T-cell (primary cell): ENCODE measurements at regions not wholly inside any gene's neighbourhood (a gene's known extent, or its start where the extent isn't known, plus 50 kb on each side); places are given as distances from the start of the nearest gene placed in this dataset.

Source experiments
- ATAC-seq, 4 experiments: fragments of 200-7000 bp in 3 of 4; fragments of 150-1000 bp in 1 of 4; cut with Tn5 transposase; replicated peaks in 1 of 4; 1 replicate in 3 of 4; 2 replicates in 1 of 4; pipeline ENCODE4 v1.10.0; 2021; ENCODE audit warnings: moderate library complexity in 3 of 4, mild to moderate bottlenecking in 2 of 4, moderate number of reproducible peaks in 1 of 4
- CTCF ChIA-PET, 2 donors: fragments of 300-600 bp; sonication (Branson Sonifier 250); formaldehyde crosslinking; loops; one replicate each; lab custom pipeline; 2022; ENCODE audit warnings: antibody characterized with exemption in 2 of 2; lab: Charles Lee
- POLR2A ChIA-PET, 2 donors: fragments of 300-600 bp; sonication (Branson Sonifier 250); formaldehyde crosslinking; loops; one replicate each; lab custom pipeline; 2022; ENCODE audit warnings: antibody characterized with exemption in 2 of 2; lab: Charles Lee
- DNase-seq, 35 experiments: peaks; one replicate each; pipeline versions ENCODE4 v3.0.0 to v3.0.0-alpha.2; 2013 to 2023
- H3K27ac ChIP-seq: one replicate; pipeline ENCODE4 v1.5.1; 2013; ENCODE audit warnings: low read length
- H3K27me3 ChIP-seq, 2 experiments: replicated peaks in 1 of 2; 1 replicate in 1 of 2; 2 replicates in 1 of 2; pipeline versions ENCODE4 v1.6.1 to v1.7.0; 2013; ENCODE audit warnings: low read length in 1 of 2, mixed read lengths in 1 of 2; ENCODE audit not compliant: control insufficient read depth in 2 of 2, insufficient read depth in 2 of 2; ENCODE audit errors: extremely low read depth in 1 of 2
- H3K36me3 ChIP-seq, 2 donors: 1 replicate in 1 of 2; 2 replicates in 1 of 2; pipeline versions ENCODE4 v1.6.1 to v1.7.0; 2013; ENCODE audit warnings: low read length in 1 of 2; ENCODE audit not compliant: control insufficient read depth in 2 of 2, insufficient read depth in 1 of 2; ENCODE audit errors: extremely low read depth in 1 of 2
- H3K4me1 ChIP-seq, 2 experiments: 1 replicate in 1 of 2; 2 replicates in 1 of 2; pipeline versions ENCODE4 v1.6.1 to v1.7.0; 2013; ENCODE audit warnings: low read length in 2 of 2, mixed read lengths in 1 of 2; ENCODE audit not compliant: insufficient read depth in 2 of 2, control insufficient read depth in 1 of 2; ENCODE audit errors: extremely low read depth in 1 of 2
- H3K4me3 ChIP-seq, 2 donors: 1 replicate in 1 of 2; 2 replicates in 1 of 2; pipeline versions ENCODE4 v1.5.1 to v1.7.0; 2013; ENCODE audit warnings: mild to moderate bottlenecking in 2 of 2, low read length in 1 of 2, moderate library complexity in 1 of 2; ENCODE audit not compliant: control insufficient read depth in 1 of 2; ENCODE audit errors: extremely low read depth in 1 of 2
- H3K9me3 ChIP-seq: 2 replicates; pipeline ENCODE4 v1.7.0; 2013
- H3K27ac Mint-ChIP-seq, 2 donors: one replicate each; pipeline ENCODE4 v1.8.0; 2020 to 2021; ENCODE audit warnings: mild to moderate bottlenecking in 2 of 2, mixed read lengths in 2 of 2
- H3K27me3 Mint-ChIP-seq, 2 donors: one replicate each; pipeline ENCODE4 v1.8.0; 2021 to 2022; ENCODE audit warnings: mixed read lengths in 2 of 2
- H3K36me3 Mint-ChIP-seq: one replicate; pipeline ENCODE4 v1.8.0; 2021; ENCODE audit warnings: mixed read lengths
- H3K4me1 Mint-ChIP-seq, 3 donors: one replicate each; pipeline ENCODE4 v1.8.0; 2020 to 2022; ENCODE audit warnings: mixed read lengths in 3 of 3, mild to moderate bottlenecking in 1 of 3
- H3K4me3 Mint-ChIP-seq, 3 donors: one replicate each; pipeline ENCODE4 v1.8.0; 2020 to 2022; ENCODE audit warnings: mild to moderate bottlenecking in 3 of 3, mixed read lengths in 3 of 3, moderate library complexity in 3 of 3
- H3K9me3 Mint-ChIP-seq, 3 donors: one replicate each; pipeline ENCODE4 v1.8.0; 2020 to 2022; ENCODE audit warnings: mixed read lengths in 3 of 3
- WGBS: methylation state at CpG from one replicate; pipeline ENCODE4 v1.1.5; 2013; ENCODE audit warnings: missing lambda C conversion rate; ENCODE audit not compliant: insufficient coverage; 5-methylcytosine and 5-hydroxymethylcytosine counted together

GRCh38 chr1:101101360-101101759 lies 75.8 kb upstream of the DPH5 start:
- no peak overlapping the region for H3K27ac Mint-ChIP-seq
- ChIA-PET POLR2A (interaction anchor here in 1 of 2 donors (0.6 kb wide), 1 partner anchor 132 kb away, joined by 3 read pairs; no protein-coding TSS in a partner anchor), CTCF (interaction anchor here in 1 of 2 donors (0.6 to 1.0 kb wide), 2 partner anchors 137 to 190 kb away, joined by 4 read pairs; no protein-coding TSS in a partner anchor)

GRCh38 chr1:101100674-101101073 lies 75.1 kb upstream of the DPH5 start:
- no peaks in the 10 kb centered on the region for H3K9me3 ChIP-seq
- ATAC-seq (no peak), DNase-seq (no peak)
- Mint-ChIP-seq H3K9me3 (no peaks in the 10 kb centered on the region), H3K36me3 (no peaks in the 10 kb centered on the region), H3K27ac (no peak overlapping the region), H3K4me1 (peaks cover 0 to 6% (median 0%) of the 10 kb centered on the region in 3 donors), H3K4me3 (no peak overlapping the region), H3K27me3 (no peaks in the 10 kb centered on the region)
- H3K27ac ChIP-seq, result no peak overlapping the region
- H3K36me3 ChIP-seq, result no peaks in the 10 kb centered on the region
- H3K4me3 ChIP-seq, result no peak overlapping the region
- H3K4me1 ChIP-seq, result no peaks in the 10 kb centered on the region
- WGBS, result no CpG with 5 or more reads among the region's 3 CpGs
- no peaks in the 10 kb centered on the region for H3K27me3 ChIP-seq
- CTCF ChIA-PET, result interaction anchor here in 1 of 2 donors (0.7 kb wide), 1 partner anchor 93 kb away, joined by 3 read pairs; no protein-coding TSS in a partner anchor
- POLR2A ChIA-PET, result interaction anchor here in 1 of 2 donors (0.5 to 0.6 kb wide), 2 partner anchors 74 to 133 kb away, joined by 3 read pairs; no protein-coding TSS in a partner anchor

More at GRCh38 chr1:101101360-101101759, 75.8 kb upstream of the DPH5 start:
- Histone ChIP-seq H3K4me3 (no peak overlapping the region), H3K36me3 (no peaks in the 10 kb centered on the region), H3K27ac (no peak overlapping the region), H3K27me3 (no peaks in the 10 kb centered on the region), H3K9me3 (no peaks in the 10 kb centered on the region), H3K4me1 (no peaks in the 10 kb centered on the region)
- H3K36me3 Mint-ChIP-seq, result no peaks in the 10 kb centered on the region
- DNase-seq (no peak), ATAC-seq (no peak)
- no peaks in the 10 kb centered on the region for H3K27me3 Mint-ChIP-seq
- no peaks in the 10 kb centered on the region for H3K9me3 Mint-ChIP-seq
- no CpG with 5 or more reads among the region's 2 CpGs for WGBS
- H3K4me3 Mint-ChIP-seq, result no peak overlapping the region
- peaks cover 0 to 6% (median 2%) of the 10 kb centered on the region in 3 donors for H3K4me1 Mint-ChIP-seq

GRCh38 chr1:101098907-101099306 lies 73.3 kb upstream of the DPH5 start:
- Mint-ChIP-seq H3K4me3 (no peak overlapping the region), H3K27ac (no peak overlapping the region), H3K36me3 (no peaks in the 10 kb centered on the region), H3K9me3 (no peaks in the 10 kb centered on the region), H3K4me1 (peaks cover 0 to 6% (median 0%) of the 10 kb centered on the region in 3 donors), H3K27me3 (no peaks in the 10 kb centered on the region)
- POLR2A ChIA-PET, result interaction anchor here in 1 of 2 donors (0.5 kb wide), 1 partner anchor 53 kb away, joined by 3 read pairs; no protein-coding TSS in a partner anchor
- no peaks in the 10 kb centered on the region for H3K36me3 ChIP-seq
- CTCF ChIA-PET, result no interaction called here
- no peak for ATAC-seq
- no peak overlapping the region for H3K27ac ChIP-seq
- no peak for DNase-seq
- H3K4me1 ChIP-seq, result no peaks in the 10 kb centered on the region
- H3K4me3 ChIP-seq, result no peak overlapping the region
- no peaks in the 10 kb centered on the region for H3K27me3 ChIP-seq
- no CpG with 5 or more reads among the region's 2 CpGs for WGBS
- H3K9me3 ChIP-seq, result no peaks in the 10 kb centered on the region

- no peak overlapping the region for H3K27ac ChIP-seq
- no peak overlapping the region for H3K4me3 ChIP-seq
- Mint-ChIP-seq H3K27me3 (no peaks in the 10 kb centered on the region), H3K9me3 (no peaks in the 10 kb centered on the region), H3K36me3 (no peaks in the 10 kb centered on the region), H3K4me1 (peaks cover 0 to 6% (median 2%) of the 10 kb centered on the region in 3 donors), H3K27ac (no peak overlapping the region), H3K4me3 (no peak overlapping the region)
- DNase-seq, result no peak
- H3K9me3 ChIP-seq, result no peaks in the 10 kb centered on the region
- H3K27me3 ChIP-seq, result no peaks in the 10 kb centered on the region
- H3K36me3 ChIP-seq, result no peaks in the 10 kb centered on the region
- ATAC-seq, result no peak
- H3K4me1 ChIP-seq, result no peaks in the 10 kb centered on the region
- ChIA-PET POLR2A (no interaction called here), CTCF (no interaction called here)
- no CpG with 5 or more reads among the region's 2 CpGs for WGBS
These were observed 72.7 kb upstream of the DPH5 start for GRCh38 chr1:101098327-101098726.

GRCh38 chr1:101089613-101090338 lies 64.2 kb upstream of the DPH5 start:
- H3K36me3 ChIP-seq, result no peaks in the 10 kb centered on the region
- no peaks in the 10 kb centered on the region for H3K27me3 ChIP-seq
- Mint-ChIP-seq H3K9me3 (no peaks in the 10 kb centered on the region), H3K4me1 (peaks cover 10 to 24% (median 16%) of the 10 kb centered on the region in 3 donors), H3K4me3 (no peak overlapping the region), H3K27me3 (no peaks in the 10 kb centered on the region), H3K27ac (peak overlapping the region; percentile 63 to 68), H3K36me3 (peaks cover 22% of the 10 kb centered on the region)
- POLR2A ChIA-PET, result interaction anchor here in 1 of 2 donors (0.5 to 0.6 kb wide), 2 partner anchors 23 to 165 kb away, joined by 3 to 4 read pairs; no protein-coding TSS in a partner anchor
- DNase-seq (no peak), ATAC-seq (no peak)
- no peak overlapping the region for H3K4me3 ChIP-seq
- peaks cover 0 to 5% of the 10 kb centered on the region in 2 experiments for H3K4me1 ChIP-seq
- H3K27ac ChIP-seq, result no peak overlapping the region
- no CpG with 5 or more reads among the region's 2 CpGs for WGBS
- CTCF ChIA-PET, result interaction anchor here in 1 of 2 donors (1.5 kb wide), 1 partner anchor 200 kb away, joined by 4 read pairs; no protein-coding TSS in a partner anchor
- H3K9me3 ChIP-seq, result no peaks in the 10 kb centered on the region

- H3K36me3 ChIP-seq, result no peaks in the 10 kb centered on the region
- no peak for ATAC-seq
- Mint-ChIP-seq H3K9me3 (no peaks in the 10 kb centered on the region), H3K4me3 (no peak overlapping the region), H3K27ac (peak overlapping the region; percentile 12 to 24), H3K27me3 (no peaks in the 10 kb centered on the region), H3K36me3 (peaks cover 27% of the 10 kb centered on the region), H3K4me1 (peaks cover 17 to 34% (median 18%) of the 10 kb centered on the region in 3 donors)
- H3K27me3 ChIP-seq, result no peaks in the 10 kb centered on the region
- H3K4me3 ChIP-seq, result no peak overlapping the region
- ChIA-PET POLR2A (no interaction called here), CTCF (no interaction called here)
- H3K9me3 ChIP-seq, result no peaks in the 10 kb centered on the region
- H3K27ac ChIP-seq, result no peak overlapping the region
- WGBS, result no CpG with 5 or more reads among the region's 1 CpG
- no peak for DNase-seq
- H3K4me1 ChIP-seq, result peaks cover 0 to 10% of the 10 kb centered on the region in 2 experiments
These were observed 62.8 kb upstream of the DPH5 start for GRCh38 chr1:101088431-101088830.
